Sigmoid colon (tissue), 4 donors: ENCODE measurements at regions not wholly inside any gene's neighbourhood (a gene's known extent, or its start where the extent isn't known, plus 50 kb on each side); places are given as distances from the start of the nearest gene placed in this dataset.

Source experiments
- EP300 ChIP-seq, 4 donors: sonication (generic); formaldehyde crosslinking; IDR thresholded peaks; one replicate each; pipeline ENCODE4 v1.6.1; 2017; ENCODE audit warnings: antibody characterized with exemption in 4 of 4
- POLR2A ChIP-seq, 2 donors: fragments of 450-650 bp; IDR thresholded peaks; one replicate each; pipeline ENCODE4 v1.6.1; 2016; ENCODE audit warnings: antibody characterized with exemption in 2 of 2, mild to moderate bottlenecking in 2 of 2, moderate library complexity in 2 of 2
- POLR2AphosphoS5 ChIP-seq, 4 donors: sonication (generic); formaldehyde crosslinking; IDR thresholded peaks; one replicate each; pipeline ENCODE4 v1.6.1; 2017; ENCODE audit warnings: antibody characterized with exemption in 4 of 4
- TF ChIP-seq, protein P1 (sequence below), 4 experiments: fragments of 450-650 bp in 3 of 4; fragments of 200-600 bp in 1 of 4; IDR thresholded peaks; one replicate each; pipeline ENCODE4 v1.5.1; 2016 to 2019; ENCODE audit warnings: antibody characterized with exemption in 4 of 4, mild to moderate bottlenecking in 3 of 4, moderate library complexity in 2 of 4

DNA sequence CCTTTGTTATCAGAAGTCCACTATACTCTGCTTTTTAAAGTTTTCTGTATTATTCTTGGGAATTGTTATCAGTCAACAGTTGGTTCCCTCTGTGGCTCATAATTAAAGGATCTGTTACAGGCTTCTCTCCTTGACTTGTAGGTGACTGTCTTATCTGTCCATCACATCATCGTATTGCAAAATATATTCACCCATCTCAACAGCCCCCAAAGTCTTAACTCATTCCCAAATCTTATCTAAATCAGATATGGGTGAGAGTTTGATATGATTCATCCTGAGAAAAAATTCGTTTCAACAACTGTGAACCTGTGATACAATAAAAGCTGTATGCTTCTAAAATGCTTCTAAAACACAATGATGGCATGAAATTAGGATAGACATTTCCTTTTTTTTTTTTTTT lies 1245.6 kb upstream of the RAG2 start:
- TF ChIP-seq POLR2A (IDR thresholded peaks at IDR 0.05): no peak
- TF ChIP-seq, protein P1, sequence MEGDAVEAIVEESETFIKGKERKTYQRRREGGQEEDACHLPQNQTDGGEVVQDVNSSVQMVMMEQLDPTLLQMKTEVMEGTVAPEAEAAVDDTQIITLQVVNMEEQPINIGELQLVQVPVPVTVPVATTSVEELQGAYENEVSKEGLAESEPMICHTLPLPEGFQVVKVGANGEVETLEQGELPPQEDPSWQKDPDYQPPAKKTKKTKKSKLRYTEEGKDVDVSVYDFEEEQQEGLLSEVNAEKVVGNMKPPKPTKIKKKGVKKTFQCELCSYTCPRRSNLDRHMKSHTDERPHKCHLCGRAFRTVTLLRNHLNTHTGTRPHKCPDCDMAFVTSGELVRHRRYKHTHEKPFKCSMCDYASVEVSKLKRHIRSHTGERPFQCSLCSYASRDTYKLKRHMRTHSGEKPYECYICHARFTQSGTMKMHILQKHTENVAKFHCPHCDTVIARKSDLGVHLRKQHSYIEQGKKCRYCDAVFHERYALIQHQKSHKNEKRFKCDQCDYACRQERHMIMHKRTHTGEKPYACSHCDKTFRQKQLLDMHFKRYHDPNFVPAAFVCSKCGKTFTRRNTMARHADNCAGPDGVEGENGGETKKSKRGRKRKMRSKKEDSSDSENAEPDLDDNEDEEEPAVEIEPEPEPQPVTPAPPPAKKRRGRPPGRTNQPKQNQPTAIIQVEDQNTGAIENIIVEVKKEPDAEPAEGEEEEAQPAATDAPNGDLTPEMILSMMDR (IDR thresholded peaks at IDR 0.05): no peak
- TF ChIP-seq POLR2AphosphoS5 (IDR thresholded peaks at IDR 0.05): no peak
- no peak for TF ChIP-seq EP300 (IDR thresholded peaks at IDR 0.05)
